PC-9 (cell line): ENCODE measurements at regions not wholly inside any gene's neighbourhood (a gene's known extent, or its start where the extent isn't known, plus 50 kb on each side); places are given as distances from the start of the nearest gene placed in this dataset.
A peak's percentile ranks its signal among the peaks of the same experiment; 100 is the strongest.
"Not testable (repeated sequence)": the region's sequence is repeated elsewhere in the genome, so short reads cannot be mapped to it uniquely, and the experiment has no call there.

Source experiments
- BruUV-seq: library from RNA; stranded (reverse); fragments of 400-500 nt; replicated peaks from 2 replicates; lab custom pipeline; 2021; lab: Mats Ljungman, UMichigan
- CTCF ChIA-PET: fragments of 300-600 bp; sonication (Branson Sonifier 250); formaldehyde crosslinking; loops from one replicate; lab custom pipeline; 2022; ENCODE audit warnings: antibody characterized with exemption; lab: Charles Lee
- POLR2A ChIA-PET: fragments of 300-600 bp; sonication (Branson Sonifier 250); formaldehyde crosslinking; loops from one replicate; lab custom pipeline; 2022; ENCODE audit warnings: antibody characterized with exemption; ENCODE audit not compliant: unreplicated experiment; lab: Charles Lee
- DNase-seq, 2 experiments: peaks; one replicate each; pipeline versions ENCODE4 v3.0.0 to v3.0.0-alpha.2; 2015 to 2022; ENCODE audit warnings: mixed read lengths in 1 of 2
- H2AFZ ChIP-seq: fragments of 200-600 bp; sonication (generic); 2 replicates; pipeline ENCODE4 v1.8.1; 2017; ENCODE audit warnings: antibody characterized with exemption
- H3F3A ChIP-seq: fragments of 200-600 bp; sonication (generic); 2 replicates; pipeline ENCODE4 v1.8.1; 2017; ENCODE audit warnings: antibody characterized with exemption, mild to moderate bottlenecking, low read depth; ENCODE audit not compliant: insufficient read depth
- H3K27ac ChIP-seq: fragments of 200-600 bp; sonication (generic); 2 replicates; pipeline ENCODE4 v1.6.1; 2016; ENCODE audit warnings: mixed run types
- H3K27me3 ChIP-seq: fragments of 200-600 bp; sonication (generic); 2 replicates; pipeline ENCODE4 v1.6.1; 2016; ENCODE audit warnings: low read depth, mixed run types; ENCODE audit not compliant: insufficient read depth
- H3K36me3 ChIP-seq: fragments of 200-600 bp; sonication (generic); 2 replicates; pipeline ENCODE4 v1.6.1; 2016; ENCODE audit warnings: low read depth, mixed run types
- H3K4me1 ChIP-seq: fragments of 200-600 bp; sonication (generic); replicated peaks from 2 replicates; pipeline ENCODE4 v1.6.1; 2016; ENCODE audit warnings: mixed run types; ENCODE audit not compliant: insufficient read depth
- H3K4me2 ChIP-seq: fragments of 200-600 bp; sonication (generic); 2 replicates; pipeline ENCODE4 v1.6.1; 2017; ENCODE audit warnings: mixed run types
- H3K4me3 ChIP-seq: fragments of 200-600 bp; sonication (generic); 2 replicates; pipeline ENCODE4 v1.6.1; 2016; ENCODE audit warnings: mixed run types
- H3K79me2 ChIP-seq: fragments of 200-600 bp; sonication (generic); 2 replicates; pipeline ENCODE4 v1.6.1; 2017; ENCODE audit warnings: low read depth, mixed run types
- H3K9me2 ChIP-seq: fragments of 200-600 bp; sonication (generic); 2 replicates; pipeline ENCODE4 v1.8.1; 2017; ENCODE audit warnings: mild to moderate bottlenecking; ENCODE audit not compliant: insufficient read depth
- H3K9me3 ChIP-seq: fragments of 200-600 bp; sonication (generic); 2 replicates; pipeline ENCODE4 v1.8.1; 2016; ENCODE audit warnings: low read depth; ENCODE audit not compliant: insufficient read depth
- H4K20me1 ChIP-seq: fragments of 200-600 bp; sonication (generic); 2 replicates; pipeline ENCODE4 v1.8.1; 2017; ENCODE audit not compliant: insufficient read depth
- EZH2 ChIP-seq: fragments of 200-600 bp; sonication (generic); IDR thresholded peaks from 2 replicates; pipeline ENCODE4 v1.8.0; 2017; ENCODE audit warnings: antibody characterized with exemption, low read depth
- intact Hi-C: fragments of 100-400 bp; cut with micrococcal nuclease; formaldehyde crosslinking; loops from one replicate; pipeline ENCODE4 v1.10.0; 2022; ENCODE audit not compliant: unreplicated experiment
- TF ChIP-seq, protein P1 (sequence below): fragments of 200-600 bp; sonication (generic); conservative IDR thresholded peaks from 2 replicates; pipeline ENCODE4 v1.6.1; 2017; ENCODE audit warnings: mixed run types, antibody characterized with exemption, mild to moderate bottlenecking, moderate library complexity

DNA sequence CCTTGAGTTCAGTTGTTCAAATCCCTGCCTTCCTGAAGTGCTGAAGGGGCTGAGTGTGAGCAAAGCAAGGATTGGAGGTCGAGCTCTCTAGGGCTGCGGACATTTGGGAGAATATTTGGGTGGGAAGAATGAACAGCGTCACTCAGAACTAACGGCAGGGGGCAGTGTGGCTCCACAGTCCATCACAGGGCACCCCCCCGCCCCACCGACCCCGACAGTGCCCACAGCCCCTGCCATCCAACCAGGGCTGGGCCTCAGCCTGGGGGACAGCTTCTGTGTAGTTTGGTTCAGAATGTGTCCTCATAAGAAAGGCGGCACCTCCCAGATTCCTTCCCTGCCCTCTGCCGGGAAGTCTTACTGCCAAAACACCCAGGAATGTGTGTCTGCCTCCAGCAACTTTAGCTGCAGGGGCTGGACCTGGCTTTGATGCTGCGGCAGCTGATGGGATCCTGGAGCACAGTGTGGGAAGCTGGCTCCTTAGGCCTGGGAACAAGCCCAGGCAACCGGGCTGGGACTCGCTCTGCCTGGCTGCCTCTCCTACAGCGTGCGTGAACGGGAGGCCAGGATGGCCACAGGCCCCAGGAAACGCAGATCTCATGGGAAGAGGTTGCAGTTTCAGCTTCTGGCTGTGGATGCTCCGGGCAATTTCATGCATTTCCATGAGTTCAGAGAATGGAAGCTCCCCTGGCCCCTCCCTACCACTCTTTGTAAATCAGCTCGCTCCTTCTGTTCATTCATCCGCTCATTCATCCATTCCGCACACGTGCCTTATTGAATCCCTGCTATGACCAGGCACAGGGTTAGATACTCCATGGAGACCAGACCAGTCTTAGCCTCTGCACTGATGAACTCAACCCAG is 104.9 kb upstream of the TMPRSS2 start:
- peaks cover 54% of the 10 kb centered on the region for H3K4me1 ChIP-seq
- intact Hi-C loops: loop anchor here (1.0 to 5.0 kb wide), 15 partner anchors 21 to 839 kb away; no protein-coding TSS in a partner anchor
- TF ChIP-seq, protein P1, sequence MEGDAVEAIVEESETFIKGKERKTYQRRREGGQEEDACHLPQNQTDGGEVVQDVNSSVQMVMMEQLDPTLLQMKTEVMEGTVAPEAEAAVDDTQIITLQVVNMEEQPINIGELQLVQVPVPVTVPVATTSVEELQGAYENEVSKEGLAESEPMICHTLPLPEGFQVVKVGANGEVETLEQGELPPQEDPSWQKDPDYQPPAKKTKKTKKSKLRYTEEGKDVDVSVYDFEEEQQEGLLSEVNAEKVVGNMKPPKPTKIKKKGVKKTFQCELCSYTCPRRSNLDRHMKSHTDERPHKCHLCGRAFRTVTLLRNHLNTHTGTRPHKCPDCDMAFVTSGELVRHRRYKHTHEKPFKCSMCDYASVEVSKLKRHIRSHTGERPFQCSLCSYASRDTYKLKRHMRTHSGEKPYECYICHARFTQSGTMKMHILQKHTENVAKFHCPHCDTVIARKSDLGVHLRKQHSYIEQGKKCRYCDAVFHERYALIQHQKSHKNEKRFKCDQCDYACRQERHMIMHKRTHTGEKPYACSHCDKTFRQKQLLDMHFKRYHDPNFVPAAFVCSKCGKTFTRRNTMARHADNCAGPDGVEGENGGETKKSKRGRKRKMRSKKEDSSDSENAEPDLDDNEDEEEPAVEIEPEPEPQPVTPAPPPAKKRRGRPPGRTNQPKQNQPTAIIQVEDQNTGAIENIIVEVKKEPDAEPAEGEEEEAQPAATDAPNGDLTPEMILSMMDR: peak; percentile 83
- TF ChIP-seq EZH2: no peak
- peak; percentile 87 to 97 for DNase-seq
- H3K4me3 ChIP-seq: peak overlapping the region; percentile 18; the same call in 1 of the 2 replicates
- POLR2A ChIA-PET: interaction anchor here (0.5 to 1.4 kb wide), 9 partner anchors 19 to 1694 kb away, joined by 3 to 25 read pairs (median 7); no protein-coding TSS in a partner anchor
- no peaks in the 10 kb centered on the region for H4K20me1 ChIP-seq
- CTCF ChIA-PET: interaction anchor here (0.6 to 1.9 kb wide), 22 partner anchors 19 to 1071 kb away, joined by 3 to 22 read pairs (median 4); partner anchors contain the start of gene TFF1
- H3K4me2 ChIP-seq: peak overlapping the region; percentile 74
- peaks cover 18% of the 10 kb centered on the region for H3K79me2 ChIP-seq
- no peaks in the 10 kb centered on the region for H3K9me3 ChIP-seq
- no TSS peak for BruUV-seq
- no peaks in the 10 kb centered on the region for H3K27me3 ChIP-seq
- H3F3A ChIP-seq: peaks cover 20% of the 10 kb centered on the region; the same call in 1 of the 2 replicates
- H3K27ac ChIP-seq: peak overlapping the region; percentile 86
- H3K36me3 ChIP-seq: no peaks in the 10 kb centered on the region
- no peaks in the 10 kb centered on the region for H3K9me2 ChIP-seq
- H2AFZ ChIP-seq: no peak overlapping the region

DNA sequence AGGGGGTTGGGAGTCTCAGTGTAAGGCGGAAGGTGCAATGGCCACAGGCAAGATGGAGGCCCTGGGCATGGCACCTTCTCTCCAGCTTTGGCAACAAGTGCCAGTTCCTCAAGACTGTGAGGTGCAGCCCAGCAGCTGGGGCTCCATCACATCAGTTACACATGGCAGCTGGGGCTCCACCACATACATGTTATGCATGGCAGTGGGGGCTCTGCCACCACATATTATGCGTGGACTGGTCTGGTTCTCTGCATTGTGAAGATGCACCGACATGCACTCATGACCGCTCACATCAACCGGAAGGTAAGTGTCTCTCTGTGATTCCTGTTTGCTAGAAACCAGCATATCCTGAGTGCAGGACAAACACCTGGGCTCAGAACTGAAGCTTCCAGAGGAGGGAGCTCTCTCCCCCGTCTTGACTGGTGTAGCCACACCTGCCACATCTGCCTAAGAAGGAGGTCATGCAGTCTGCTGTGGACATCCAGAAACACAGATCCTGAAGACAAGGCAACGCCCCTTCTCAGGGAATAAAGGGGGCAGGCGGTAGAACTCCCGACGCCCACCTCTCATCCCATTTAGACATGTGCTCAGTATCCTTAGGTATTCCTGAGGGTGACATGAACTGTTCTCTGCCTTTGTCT is 104.1 kb upstream of the TMPRSS2 start:
- H3K27ac ChIP-seq: peak overlapping the region; percentile 86
- POLR2A ChIA-PET: interaction anchor here (0.6 to 1.4 kb wide), 5 partner anchors 20 to 1695 kb away, joined by 3 to 25 read pairs (median 10); no protein-coding TSS in a partner anchor
- H2AFZ ChIP-seq: no peak overlapping the region
- no peaks in the 10 kb centered on the region for H3K9me2 ChIP-seq
- H3K4me2 ChIP-seq: peak overlapping the region; percentile 74
- TF ChIP-seq EZH2: no peak
- TF ChIP-seq, protein P1: no peak
- no peaks in the 10 kb centered on the region for H3K9me3 ChIP-seq
- CTCF ChIA-PET: interaction anchor here (0.6 to 1.9 kb wide), 17 partner anchors 20 to 302 kb away, joined by 3 to 22 read pairs (median 5); no protein-coding TSS in a partner anchor
- H3K4me3 ChIP-seq: peak overlapping the region; percentile 18; the same call in 1 of the 2 replicates
- intact Hi-C loops: loop anchor here (1.0 to 5.0 kb wide), 15 partner anchors 22 to 840 kb away; no protein-coding TSS in a partner anchor
- no TSS peak for BruUV-seq
- H3F3A ChIP-seq: peaks cover 20% of the 10 kb centered on the region; the same call in 1 of the 2 replicates
- peaks cover 18% of the 10 kb centered on the region for H3K79me2 ChIP-seq
- H3K4me1 ChIP-seq: peaks cover 52% of the 10 kb centered on the region
- no peaks in the 10 kb centered on the region for H3K27me3 ChIP-seq
- no peaks in the 10 kb centered on the region for H4K20me1 ChIP-seq
- no peaks in the 10 kb centered on the region for H3K36me3 ChIP-seq
- DNase-seq: peak; percentile 61 to 74

DNA sequence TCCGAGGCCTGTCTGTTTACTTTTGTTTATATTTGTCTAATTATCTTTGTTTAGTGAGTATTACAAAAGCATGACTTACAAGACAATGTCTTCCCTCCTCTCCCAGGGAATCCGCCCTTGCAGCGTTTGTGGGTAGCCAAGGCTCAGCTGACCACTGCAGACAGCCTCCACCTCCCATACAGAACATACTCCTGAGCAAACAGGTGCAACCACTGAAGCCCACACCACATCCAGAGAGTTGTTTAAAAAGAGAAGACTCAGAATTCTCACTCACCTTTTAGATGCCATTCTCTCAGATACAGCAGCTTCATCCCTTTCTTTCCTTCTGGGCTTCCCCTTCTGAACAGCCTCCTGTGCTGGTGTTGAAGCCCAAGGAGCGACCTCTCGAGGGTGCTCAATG is 103.5 kb upstream of the TMPRSS2 start:
- POLR2A ChIA-PET: no interaction called here
- H2AFZ ChIP-seq: no peak overlapping the region
- no peaks in the 10 kb centered on the region for H4K20me1 ChIP-seq
- no peaks in the 10 kb centered on the region for H3K9me2 ChIP-seq
- H3F3A ChIP-seq: peaks cover 20% of the 10 kb centered on the region; the same call in 1 of the 2 replicates
- H3K9me3 ChIP-seq: no peaks in the 10 kb centered on the region
- no peaks in the 10 kb centered on the region for H3K36me3 ChIP-seq
- no peak overlapping the region for H3K27ac ChIP-seq
- H3K27me3 ChIP-seq: no peaks in the 10 kb centered on the region
- intact Hi-C loops: loop anchor here (5.0 kb wide), 5 partner anchors 51 to 841 kb away; no protein-coding TSS in a partner anchor
- no peak overlapping the region for H3K4me3 ChIP-seq
- no peak overlapping the region for H3K4me2 ChIP-seq
- BruUV-seq: no TSS peak
- H3K4me1 ChIP-seq: peaks cover 46% of the 10 kb centered on the region
- peaks cover 18% of the 10 kb centered on the region for H3K79me2 ChIP-seq
- no peak for DNase-seq
- CTCF ChIA-PET: interaction anchor here (0.8 to 1.5 kb wide), 2 partner anchors 150 to 224 kb away, joined by 3 to 4 read pairs; no protein-coding TSS in a partner anchor
- TF ChIP-seq EZH2: no peak

DNA sequence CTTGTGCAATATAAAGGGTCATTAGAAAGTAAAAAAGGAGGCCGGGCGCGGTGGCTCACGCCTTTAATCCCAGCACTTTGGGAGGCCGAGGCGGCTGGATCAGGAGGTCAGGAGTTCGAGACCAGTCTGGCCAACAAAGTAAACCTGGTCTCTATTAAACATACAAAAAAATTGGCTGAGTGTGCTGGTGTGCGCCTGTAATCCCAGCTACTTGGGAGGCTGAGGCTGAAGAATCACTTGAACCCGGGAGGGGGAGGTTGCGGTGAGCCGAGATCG is 102.8 kb upstream of the TMPRSS2 start:
- CTCF ChIA-PET, H3K9me3 ChIP-seq, H4K20me1 ChIP-seq, POLR2A ChIA-PET, H3K36me3 ChIP-seq, H3K27ac ChIP-seq, H2AFZ ChIP-seq, H3K4me2 ChIP-seq, H3K4me3 ChIP-seq, DNase-seq, BruUV-seq, H3K9me2 ChIP-seq, H3K27me3 ChIP-seq: not testable (repeated sequence)
- Histone ChIP-seq H3K4me1 (peaks cover 42% of the 10 kb centered on the region), H3F3A (peaks cover 19% of the 10 kb centered on the region; the same call in 1 of the 2 replicates), H3K79me2 (peaks cover 18% of the 10 kb centered on the region)
- intact Hi-C loops: loop anchor here (5.0 kb wide), 5 partner anchors 52 to 842 kb away; no protein-coding TSS in a partner anchor
